Gastroesophageal sphincter (tissue), 2 donors: ENCODE measurements at regions not wholly inside any gene's neighbourhood (a gene's known extent, or its start where the extent isn't known, plus 50 kb on each side); places are given as distances from the start of the nearest gene placed in this dataset.

Source experiments
- POLR2A ChIP-seq, 2 donors: fragments of 450-650 bp; IDR thresholded peaks; one replicate each; pipeline ENCODE4 v1.6.1; 2017; ENCODE audit warnings: antibody characterized with exemption in 2 of 2, mild to moderate bottlenecking in 2 of 2, moderate library complexity in 1 of 2
- POLR2AphosphoS5 ChIP-seq: sonication (generic); formaldehyde crosslinking; IDR thresholded peaks from one replicate; pipeline ENCODE4 v1.6.1; 2017; ENCODE audit warnings: antibody characterized with exemption

GRCh38 chr3:182692695-182693094 lies 100.6 kb upstream of the ATP11B start:
- no peak for TF ChIP-seq POLR2AphosphoS5
- no peak for TF ChIP-seq POLR2A (IDR thresholded peaks at IDR 0.05)
